GM21717 (cell line): ENCODE measurements at regions not wholly inside any gene's neighbourhood (a gene's known extent, or its start where the extent isn't known, plus 50 kb on each side); places are given as distances from the start of the nearest gene placed in this dataset.

ENCODE experiments used
- ATAC-seq: cut with Tn5 transposase; IDR thresholded peaks from one replicate; pipeline ENCODE4 v1.9.1; 2021; ENCODE audit warnings: mild to moderate bottlenecking, moderate library complexity; ENCODE audit not compliant: unreplicated experiment

- no peak for ATAC-seq
Observed at GRCh38 chr2:4674007-4674406, 970.6 kb downstream of the DCDC2C start.

DNA sequence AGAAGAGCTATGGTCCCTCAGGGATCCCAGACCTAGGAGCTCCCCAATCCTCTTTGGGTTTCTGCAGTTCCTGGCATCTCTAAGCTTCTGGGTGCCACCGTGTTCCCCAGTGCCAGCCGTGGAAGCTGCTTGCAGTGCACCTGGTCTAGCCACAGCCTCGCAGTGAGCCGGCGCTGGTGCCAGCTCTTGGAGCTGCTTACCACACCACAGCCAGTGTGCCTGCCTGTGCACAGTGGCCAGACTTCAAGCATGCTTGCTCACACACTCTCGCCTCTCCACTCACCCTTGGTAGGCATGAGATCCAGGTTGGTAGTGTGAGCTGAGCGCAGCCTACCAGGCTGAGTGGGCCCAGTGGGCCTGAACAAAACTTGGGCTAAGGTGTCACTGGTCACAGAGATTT lies 971.9 kb downstream of the DCDC2C start:
- no peak for ATAC-seq

DNA sequence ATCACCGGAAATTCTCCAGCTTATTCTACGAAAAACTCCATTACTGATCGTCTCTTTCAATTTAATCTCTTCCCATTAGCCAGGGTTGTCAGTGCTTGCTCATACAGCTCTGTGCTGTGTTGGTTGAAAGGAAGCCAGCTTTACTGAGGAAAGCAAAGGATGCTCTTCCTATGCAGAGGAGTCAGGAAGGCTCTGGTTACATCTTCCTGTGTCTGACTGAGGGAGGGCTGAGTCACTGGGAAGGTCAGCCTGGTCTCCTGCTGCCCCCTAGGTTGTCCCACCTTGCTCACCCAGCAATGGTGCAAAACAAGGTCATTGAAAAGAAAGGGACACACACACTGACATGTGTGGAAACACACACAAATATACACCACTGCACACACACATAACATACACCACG lies 975.6 kb downstream of the DCDC2C start:
- ATAC-seq = no peak

DNA sequence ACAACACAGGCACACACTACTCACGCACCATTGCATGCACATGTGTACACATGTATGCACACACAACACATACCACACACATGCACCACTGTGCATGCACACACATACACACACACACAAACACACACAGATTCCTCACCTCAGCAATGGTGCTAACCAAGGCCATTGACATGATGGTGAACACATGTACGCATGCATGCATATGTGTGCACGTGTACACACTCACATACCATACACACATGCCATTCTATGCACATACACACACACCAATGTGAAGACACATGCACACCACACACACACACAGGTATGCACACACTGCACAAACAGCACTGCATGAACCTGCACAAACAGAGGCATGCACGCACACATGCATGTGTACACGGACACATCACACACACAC lies 976.0 kb downstream of the DCDC2C start:
- no peak for ATAC-seq

- no peak for ATAC-seq
Observed at GRCh38 chr2:4684921-4685320, 981.5 kb downstream of the DCDC2C start.

- no peak for ATAC-seq
Observed at GRCh38 chr2:4690913-4691312, 987.5 kb downstream of the DCDC2C start.

DNA sequence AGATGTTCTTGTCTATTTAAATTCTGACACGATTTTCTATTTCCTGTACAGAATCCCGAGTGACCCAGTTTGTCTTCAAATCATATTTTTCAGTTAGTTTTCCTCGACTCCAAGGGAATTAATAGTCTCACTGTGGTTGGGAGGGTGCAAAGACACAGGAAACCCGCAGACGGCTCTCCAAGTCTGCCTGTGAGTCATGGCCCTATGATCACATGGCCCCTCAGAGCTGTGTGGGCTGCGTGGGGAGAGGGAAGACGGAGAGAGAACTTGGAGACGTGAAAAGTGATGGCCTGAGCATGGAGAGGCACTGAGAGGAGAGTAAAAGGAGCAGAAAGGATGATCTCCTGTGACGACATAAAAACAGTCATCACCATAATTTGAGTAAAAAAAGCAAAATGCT lies 989.9 kb downstream of the DCDC2C start:
- ATAC-seq = no peak

GRCh38 chr2:4695281-4695861 lies 992.0 kb downstream of the DCDC2C start:
- ATAC-seq = no peak

DNA sequence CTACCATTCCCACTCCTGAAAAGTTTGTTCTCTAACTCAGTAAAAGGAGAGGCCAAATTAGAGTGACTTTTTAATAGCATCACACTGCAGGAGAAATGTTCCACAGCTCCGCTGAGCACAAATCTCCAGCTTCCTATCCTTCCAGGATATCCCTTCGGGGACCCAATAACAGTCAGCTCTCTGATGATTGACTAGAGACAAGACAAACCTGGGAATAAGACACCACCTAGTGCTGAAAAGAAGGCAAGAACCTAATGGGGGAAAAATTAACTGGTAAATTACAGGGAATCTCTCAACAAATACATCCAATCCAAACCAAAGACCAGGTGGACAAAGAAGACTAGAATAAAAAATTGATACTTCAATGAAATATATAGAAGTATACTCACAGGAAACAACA lies 977.1 kb upstream of the SOX11 start:
- ATAC-seq = no peak

DNA sequence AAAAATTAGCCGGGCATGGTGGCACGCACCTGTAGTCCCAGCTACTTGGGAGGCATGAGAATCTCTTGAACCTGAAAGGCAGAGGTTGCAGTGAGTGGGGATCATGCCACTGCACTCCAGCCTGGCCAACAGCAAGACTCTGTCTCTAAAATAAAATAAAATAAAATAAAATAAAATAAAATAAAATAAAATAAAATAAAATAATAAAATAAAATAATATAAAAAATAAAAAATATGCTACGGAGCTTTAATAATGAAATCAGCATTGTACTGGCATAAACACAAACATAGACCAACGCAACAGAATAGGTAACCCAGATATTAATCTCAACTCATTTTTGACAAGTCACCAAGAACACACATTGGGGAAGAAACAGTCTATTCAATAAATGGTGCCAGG lies 973.4 kb upstream of the SOX11 start:
- ATAC-seq = no peak

GRCh38 chr2:4725618-4726017 lies 966.6 kb upstream of the SOX11 start:
- no peak for ATAC-seq

- ATAC-seq = no peak
Observed at GRCh38 chr2:4732560-4732959, 959.6 kb upstream of the SOX11 start.

DNA sequence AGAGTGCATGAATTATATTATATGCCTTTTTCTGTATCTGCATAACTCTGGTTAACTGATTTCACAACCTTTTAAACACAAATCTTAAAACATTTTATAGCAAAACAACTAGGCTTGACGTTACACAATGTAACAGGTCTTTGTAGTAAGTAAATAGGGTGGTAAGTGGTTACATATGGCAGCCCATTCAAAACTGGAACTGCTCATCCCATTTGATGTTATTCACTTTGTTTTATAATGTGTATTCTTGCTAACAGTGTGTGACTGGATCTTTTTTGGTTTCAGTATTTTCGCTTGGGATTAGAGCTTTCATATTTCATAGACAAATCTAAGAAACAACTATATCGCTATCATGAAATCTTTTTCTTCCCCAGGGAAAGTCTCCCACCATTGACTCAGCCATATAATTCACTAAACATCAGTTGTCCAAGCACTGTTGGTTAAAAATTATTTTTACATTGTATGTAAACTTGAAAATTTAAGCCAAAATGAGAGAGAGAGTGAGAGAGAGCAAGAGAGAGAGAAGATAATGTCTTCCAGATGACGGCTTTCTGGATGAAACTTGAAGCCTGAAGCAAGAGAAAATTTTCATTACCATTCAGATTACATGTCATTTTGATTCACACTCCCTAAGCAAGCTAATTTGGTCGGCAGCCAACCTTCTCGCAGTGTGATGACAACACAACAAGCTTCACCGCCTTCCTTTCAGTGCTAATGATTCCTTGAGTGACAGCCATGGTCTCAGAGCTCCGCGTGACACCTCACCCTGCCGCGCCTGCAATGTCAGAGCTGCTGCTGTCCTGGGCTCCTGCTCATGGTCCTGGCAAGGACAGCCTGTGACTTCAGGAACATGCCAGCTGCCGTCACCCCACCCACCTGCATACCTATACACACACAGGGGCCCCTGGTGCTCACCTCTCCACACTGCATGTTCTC lies 946.9 kb upstream of the SOX11 start:
- ATAC-seq = no peak

DNA sequence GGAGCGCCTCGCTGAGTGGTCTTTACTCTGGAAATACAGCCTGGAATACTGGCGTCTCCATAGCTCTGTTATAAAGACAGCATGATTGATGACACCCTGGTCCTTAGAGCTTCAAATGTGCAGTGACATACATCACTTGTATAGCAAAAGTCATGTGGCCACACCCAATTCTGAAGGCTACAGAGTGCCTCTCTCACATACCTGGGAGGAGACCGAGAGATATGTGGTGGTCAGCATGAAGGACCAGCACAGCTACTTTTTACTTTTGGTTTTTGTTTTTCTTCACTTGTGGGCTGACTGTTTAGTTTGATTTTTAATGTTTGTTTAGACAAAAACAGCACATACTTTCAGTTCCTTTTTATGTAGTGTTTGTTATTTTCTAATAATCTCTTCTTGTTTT lies 938.5 kb upstream of the SOX11 start:
- no peak for ATAC-seq

- ATAC-seq = no peak
Observed at GRCh38 chr2:4762951-4763376, 929.2 kb upstream of the SOX11 start.

DNA sequence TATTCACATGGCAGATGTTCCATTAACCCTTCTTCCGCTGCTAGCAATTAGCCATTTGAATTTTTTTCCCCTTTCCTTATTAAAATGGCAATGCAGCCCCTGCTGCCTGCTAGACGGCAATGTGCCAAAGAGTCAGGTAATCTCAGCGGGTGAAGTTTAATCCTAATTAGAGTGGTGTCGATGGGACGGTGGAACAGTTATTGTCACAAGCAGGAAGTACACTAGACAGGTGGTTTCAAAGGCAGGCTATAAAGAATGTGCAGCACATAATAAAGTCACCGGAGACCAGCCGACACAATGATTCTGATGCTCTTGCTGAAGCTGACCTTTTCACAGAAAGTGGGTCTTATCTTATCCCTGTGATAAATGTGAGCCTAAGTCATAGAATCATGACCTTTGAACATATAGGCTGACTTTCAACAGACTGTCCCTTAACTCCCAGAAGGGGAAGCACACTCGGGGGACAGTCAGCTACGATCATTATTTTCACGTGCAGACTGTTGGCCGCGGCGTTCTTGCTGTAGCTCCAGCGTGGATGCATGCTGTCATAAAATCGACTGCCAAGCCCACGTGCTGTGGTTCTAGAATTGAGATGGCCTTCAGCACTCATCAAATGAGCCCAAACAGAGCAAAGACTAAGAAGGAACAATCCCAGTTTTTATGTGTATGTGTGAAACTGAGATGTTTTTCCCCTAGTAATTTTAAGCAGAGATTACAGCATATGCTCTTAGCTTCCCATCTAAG lies 926.2 kb upstream of the SOX11 start:
- ATAC-seq = no peak

DNA sequence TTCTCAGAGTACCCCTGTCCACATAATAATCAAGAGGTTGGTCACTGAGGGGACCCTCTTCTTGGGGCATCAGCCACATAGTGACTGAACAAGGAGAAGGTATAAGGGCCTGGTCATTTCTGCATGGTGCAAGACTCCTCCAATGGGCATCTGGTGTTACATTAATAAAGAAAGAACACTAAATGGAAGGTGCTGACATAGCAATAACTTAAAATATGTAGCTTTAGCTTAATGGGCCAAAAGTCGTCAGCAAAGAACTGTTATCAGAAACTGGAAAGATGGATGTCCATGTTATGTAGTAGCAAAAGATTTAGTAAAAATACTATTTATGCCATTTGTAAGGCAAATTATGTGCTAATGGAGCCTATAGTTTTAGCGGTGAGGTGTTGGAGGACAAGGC lies 916.5 kb upstream of the SOX11 start:
- no peak for ATAC-seq

- ATAC-seq = no peak
Observed at GRCh38 chr2:4780679-4781078, 911.5 kb upstream of the SOX11 start.

- ATAC-seq = no peak
Observed at GRCh38 chr2:4782647-4783046, 909.5 kb upstream of the SOX11 start.

GRCh38 chr2:4791488-4791887 lies 900.7 kb upstream of the SOX11 start:
- ATAC-seq = no peak

DNA sequence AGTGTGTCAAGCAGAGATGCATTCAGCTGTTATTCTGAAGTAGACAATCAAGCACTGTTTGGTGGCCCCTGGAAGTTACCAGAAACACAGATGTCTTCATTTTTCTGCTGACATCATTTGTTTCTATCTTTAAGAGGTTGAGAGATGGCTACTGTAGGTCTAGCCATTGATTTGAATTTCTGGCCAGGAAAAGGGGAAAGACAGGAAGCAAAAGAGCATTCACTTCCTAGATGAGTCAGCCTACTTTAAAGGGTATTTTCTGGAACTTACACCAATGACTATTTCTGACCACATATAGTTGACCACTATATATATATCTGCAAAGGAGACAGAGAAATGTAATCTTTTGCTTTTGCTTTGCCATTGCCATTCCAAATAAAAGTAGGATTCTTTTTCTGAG lies 900.1 kb upstream of the SOX11 start:
- ATAC-seq = no peak

- no peak for ATAC-seq
Observed at GRCh38 chr2:4803396-4803795, 888.8 kb upstream of the SOX11 start.
